MM.1S (cell line): ENCODE measurements at regions not wholly inside any gene's neighbourhood (a gene's known extent, or its start where the extent isn't known, plus 50 kb on each side); places are given as distances from the start of the nearest gene placed in this dataset.

Source experiments
- DNase-seq: peaks from one replicate; pipeline ENCODE4 v3.0.0-alpha.2; 2015
- H2AFZ ChIP-seq: fragments of 300-600 bp; sonication (generic); 2 replicates; pipeline ENCODE4 v1.6.0; 2016; ENCODE audit warnings: antibody characterized with exemption, low read length
- H3F3A ChIP-seq: fragments of 300-600 bp; sonication (generic); 2 replicates; pipeline ENCODE4 v1.6.1; 2016; ENCODE audit warnings: mild to moderate bottlenecking, antibody characterized with exemption, low read length, moderate library complexity, mixed read lengths; ENCODE audit not compliant: insufficient read depth
- H3K27ac ChIP-seq: fragments of 300-600 bp; sonication (generic); 2 replicates; pipeline ENCODE4 v1.5.1; 2016; ENCODE audit warnings: mild to moderate bottlenecking, low read length
- H3K27me3 ChIP-seq: fragments of 300-600 bp; sonication (generic); replicated peaks from 2 replicates; pipeline ENCODE4 v1.6.0; 2016; ENCODE audit warnings: low read length; ENCODE audit not compliant: insufficient read depth
- H3K36me3 ChIP-seq: fragments of 300-600 bp; sonication (generic); replicated peaks from 2 replicates; pipeline ENCODE4 v1.6.1; 2016; ENCODE audit warnings: mild to moderate bottlenecking, low read length, mixed read lengths; ENCODE audit not compliant: insufficient read depth
- H3K4me1 ChIP-seq: fragments of 300-600 bp; sonication (generic); 2 replicates; pipeline ENCODE4 v1.6.1; 2016; ENCODE audit warnings: low read length, mixed read lengths
- H3K4me2 ChIP-seq: fragments of 300-600 bp; sonication (generic); 2 replicates; pipeline ENCODE4 v1.6.0; 2016; ENCODE audit warnings: low read depth, low read length
- H3K4me3 ChIP-seq: fragments of 300-600 bp; sonication (generic); 2 replicates; pipeline ENCODE4 v1.5.1; 2016; ENCODE audit warnings: low read length, mixed read lengths
- H3K79me2 ChIP-seq: fragments of 300-600 bp; sonication (generic); 2 replicates; pipeline ENCODE4 v1.6.1; 2016; ENCODE audit warnings: mixed run types, low read length, mixed read lengths
- H3K9ac ChIP-seq: fragments of 300-600 bp; sonication (generic); 2 replicates; pipeline ENCODE4 v1.6.1; 2016; ENCODE audit warnings: low read length, mixed read lengths
- H3K9me2 ChIP-seq: fragments of 300-600 bp; sonication (generic); replicated peaks from 2 replicates; pipeline ENCODE4 v1.6.1; 2016; ENCODE audit warnings: mild to moderate bottlenecking, low read length, mixed read lengths; ENCODE audit not compliant: insufficient read depth
- H3K9me3 ChIP-seq: fragments of 300-600 bp; sonication (generic); replicated peaks from 2 replicates; pipeline ENCODE4 v1.6.1; 2016; ENCODE audit warnings: mild to moderate bottlenecking, low read length, mixed read lengths; ENCODE audit not compliant: insufficient read depth
- H4K20me1 ChIP-seq: fragments of 300-600 bp; sonication (generic); 2 replicates; pipeline ENCODE4 v1.6.1; 2016; ENCODE audit warnings: mild to moderate bottlenecking, low read length, moderate library complexity, mixed read lengths; ENCODE audit not compliant: insufficient read depth
- EZH2 ChIP-seq: fragments of 300-600 bp; sonication (generic); optimal IDR thresholded peaks from 2 replicates; pipeline ENCODE3; 2017; ENCODE audit warnings: low read depth, mild to moderate bottlenecking, antibody characterized with exemption, low read length, mixed read lengths
- EZH2phosphoT487 ChIP-seq: fragments of 300-600 bp; sonication (generic); IDR thresholded peaks from 2 replicates; pipeline ENCODE4 v1.6.1; 2018; ENCODE audit warnings: antibody characterized with exemption, low read length
- TF ChIP-seq, protein P1 (sequence below): fragments of 300-600 bp; sonication (generic); IDR thresholded peaks from 2 replicates; pipeline ENCODE4 v1.5.1; 2016; ENCODE audit warnings: antibody characterized with exemption, low read length, mixed read lengths

DNA sequence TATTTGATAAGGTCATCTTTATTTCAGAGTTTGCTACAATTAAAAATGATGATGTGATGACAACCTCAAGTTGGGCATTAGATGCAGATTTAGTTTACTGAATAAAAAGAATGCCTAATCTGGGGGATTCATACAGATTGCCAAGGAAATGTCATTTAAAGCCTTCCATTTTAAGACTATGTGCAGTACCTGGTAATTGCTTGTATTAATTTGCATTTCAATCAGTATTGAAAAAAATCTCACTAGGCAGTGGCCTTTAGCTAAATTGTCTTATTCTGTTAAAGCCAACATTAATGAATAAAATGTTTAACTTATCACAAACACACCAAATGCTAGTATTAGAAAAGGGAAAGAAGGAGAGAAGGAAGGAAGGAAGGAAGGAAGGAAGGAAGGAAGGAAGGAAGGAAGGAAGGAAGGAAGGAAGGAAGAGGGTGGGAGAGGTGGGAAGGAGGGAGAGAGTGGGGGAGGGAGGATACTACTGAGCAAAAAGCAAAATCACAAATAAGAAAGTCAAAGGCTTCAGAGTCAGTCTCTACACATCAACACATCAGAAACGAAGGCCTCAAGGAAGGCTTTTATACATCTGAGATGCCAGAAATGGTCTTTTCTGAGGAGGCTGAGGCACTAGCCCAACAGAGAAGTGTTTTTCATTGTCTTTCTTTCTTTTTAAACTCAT is 271.1 kb upstream of the CLEC14A start:
- Histone ChIP-seq H2AFZ (no peak overlapping the region), H3K4me1 (no peaks in the 10 kb centered on the region), H3K36me3 (no peaks in the 10 kb centered on the region), H3F3A (no peaks in the 10 kb centered on the region), H3K27me3 (no peaks in the 10 kb centered on the region), H3K27ac (no peak overlapping the region), H3K79me2 (no peaks in the 10 kb centered on the region), H3K9ac (no peak overlapping the region), H3K4me2 (no peak overlapping the region), H3K4me3 (no peak overlapping the region), H3K9me2 (no peaks in the 10 kb centered on the region), H4K20me1 (no peaks in the 10 kb centered on the region), H3K9me3 (no peaks in the 10 kb centered on the region)
- no peak for DNase-seq
- TF ChIP-seq, protein P1, sequence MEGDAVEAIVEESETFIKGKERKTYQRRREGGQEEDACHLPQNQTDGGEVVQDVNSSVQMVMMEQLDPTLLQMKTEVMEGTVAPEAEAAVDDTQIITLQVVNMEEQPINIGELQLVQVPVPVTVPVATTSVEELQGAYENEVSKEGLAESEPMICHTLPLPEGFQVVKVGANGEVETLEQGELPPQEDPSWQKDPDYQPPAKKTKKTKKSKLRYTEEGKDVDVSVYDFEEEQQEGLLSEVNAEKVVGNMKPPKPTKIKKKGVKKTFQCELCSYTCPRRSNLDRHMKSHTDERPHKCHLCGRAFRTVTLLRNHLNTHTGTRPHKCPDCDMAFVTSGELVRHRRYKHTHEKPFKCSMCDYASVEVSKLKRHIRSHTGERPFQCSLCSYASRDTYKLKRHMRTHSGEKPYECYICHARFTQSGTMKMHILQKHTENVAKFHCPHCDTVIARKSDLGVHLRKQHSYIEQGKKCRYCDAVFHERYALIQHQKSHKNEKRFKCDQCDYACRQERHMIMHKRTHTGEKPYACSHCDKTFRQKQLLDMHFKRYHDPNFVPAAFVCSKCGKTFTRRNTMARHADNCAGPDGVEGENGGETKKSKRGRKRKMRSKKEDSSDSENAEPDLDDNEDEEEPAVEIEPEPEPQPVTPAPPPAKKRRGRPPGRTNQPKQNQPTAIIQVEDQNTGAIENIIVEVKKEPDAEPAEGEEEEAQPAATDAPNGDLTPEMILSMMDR: no peak
- TF ChIP-seq EZH2phosphoT487: no peak
- no peak for TF ChIP-seq EZH2

DNA sequence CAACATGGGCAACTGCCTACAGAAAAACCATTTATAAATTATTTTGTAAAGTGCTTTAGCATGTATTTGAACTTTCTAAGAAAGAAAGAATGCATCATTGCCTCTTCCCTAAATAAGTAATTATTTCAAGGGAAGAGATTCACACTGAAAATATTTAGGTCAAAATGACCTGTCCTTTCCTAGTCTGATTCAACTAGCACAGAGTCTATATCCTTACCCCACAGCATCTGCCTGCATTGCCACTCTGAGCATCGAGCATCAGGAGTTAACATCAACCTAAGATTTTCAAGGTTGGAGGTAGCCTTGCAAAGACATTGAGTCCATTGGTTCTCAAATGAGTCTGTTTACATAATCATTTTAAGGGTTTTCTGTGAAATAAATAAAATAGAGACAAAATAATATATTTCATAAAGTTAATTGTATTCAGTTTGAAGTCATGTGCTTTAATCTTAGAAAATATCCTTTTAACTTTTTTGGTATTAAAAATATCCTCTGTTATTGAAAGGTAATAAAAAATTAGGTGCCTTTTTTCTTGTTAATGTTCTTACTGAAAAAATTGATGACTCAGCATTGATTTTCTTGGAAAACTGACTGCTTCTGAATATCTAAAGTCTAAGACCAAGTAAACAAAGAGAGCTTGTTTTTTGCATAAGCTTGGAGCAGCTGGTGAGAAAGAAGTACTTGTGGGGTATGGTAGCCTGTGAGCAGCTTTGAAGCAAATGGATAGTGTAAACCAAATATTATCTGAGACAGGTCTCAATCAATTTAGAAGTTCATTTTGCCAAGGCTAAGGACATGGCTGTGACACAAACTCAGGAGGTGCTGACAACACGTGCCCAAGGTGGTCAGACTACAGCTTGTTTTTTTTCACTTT is 269.0 kb upstream of the CLEC14A start:
- Histone ChIP-seq H3K4me2 (no peak overlapping the region), H2AFZ (no peak overlapping the region), H3K27ac (no peak overlapping the region), H3K9me2 (no peaks in the 10 kb centered on the region), H3K4me3 (no peak overlapping the region), H3K36me3 (no peaks in the 10 kb centered on the region), H3K4me1 (no peaks in the 10 kb centered on the region), H4K20me1 (no peaks in the 10 kb centered on the region), H3K79me2 (no peaks in the 10 kb centered on the region), H3K27me3 (no peaks in the 10 kb centered on the region), H3K9me3 (no peaks in the 10 kb centered on the region), H3K9ac (no peak overlapping the region), H3F3A (no peaks in the 10 kb centered on the region)
- DNase-seq: no peak
- no peak for TF ChIP-seq EZH2
- TF ChIP-seq, protein P1: no peak

DNA sequence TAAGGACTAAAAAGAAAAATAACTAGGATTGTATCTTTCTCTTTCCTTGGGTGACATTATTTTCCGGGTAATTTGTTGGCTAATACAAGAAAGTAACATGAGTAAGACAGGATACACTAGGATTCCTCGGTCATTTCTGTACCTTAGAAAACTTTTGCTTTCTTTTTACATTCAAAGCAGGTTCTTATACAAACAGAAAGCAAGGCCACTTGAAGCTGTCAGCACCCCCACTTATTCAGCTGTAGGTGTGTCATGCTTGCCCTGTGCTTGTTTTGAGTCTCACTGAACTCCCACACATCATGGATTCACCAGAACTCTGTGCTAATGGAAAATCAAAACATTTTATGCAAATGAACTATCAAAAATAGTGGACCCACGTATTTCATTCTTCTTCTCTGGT is 266.8 kb upstream of the CLEC14A start:
- Histone ChIP-seq H3K4me3 (no peak overlapping the region), H3K4me1 (no peaks in the 10 kb centered on the region), H3K9me2 (no peaks in the 10 kb centered on the region), H3K79me2 (no peaks in the 10 kb centered on the region), H4K20me1 (no peaks in the 10 kb centered on the region), H3F3A (no peaks in the 10 kb centered on the region), H2AFZ (no peak overlapping the region), H3K36me3 (no peaks in the 10 kb centered on the region), H3K27me3 (no peaks in the 10 kb centered on the region), H3K9me3 (no peaks in the 10 kb centered on the region), H3K4me2 (no peak overlapping the region), H3K27ac (no peak overlapping the region), H3K9ac (no peak overlapping the region)
- TF ChIP-seq, protein P1: no peak
- TF ChIP-seq EZH2phosphoT487 (no peak), EZH2 (no peak)
- DNase-seq: no peak
